ENCODE measurements at regions not wholly inside any gene's neighbourhood (a gene's known extent, or its start where the extent isn't known, plus 50 kb on each side); places are given as distances from the start of the nearest gene placed in this dataset.
"Not testable (repeated sequence)": the region's sequence is repeated elsewhere in the genome, so short reads cannot be mapped to it uniquely, and the experiment has no call there.

DNA sequence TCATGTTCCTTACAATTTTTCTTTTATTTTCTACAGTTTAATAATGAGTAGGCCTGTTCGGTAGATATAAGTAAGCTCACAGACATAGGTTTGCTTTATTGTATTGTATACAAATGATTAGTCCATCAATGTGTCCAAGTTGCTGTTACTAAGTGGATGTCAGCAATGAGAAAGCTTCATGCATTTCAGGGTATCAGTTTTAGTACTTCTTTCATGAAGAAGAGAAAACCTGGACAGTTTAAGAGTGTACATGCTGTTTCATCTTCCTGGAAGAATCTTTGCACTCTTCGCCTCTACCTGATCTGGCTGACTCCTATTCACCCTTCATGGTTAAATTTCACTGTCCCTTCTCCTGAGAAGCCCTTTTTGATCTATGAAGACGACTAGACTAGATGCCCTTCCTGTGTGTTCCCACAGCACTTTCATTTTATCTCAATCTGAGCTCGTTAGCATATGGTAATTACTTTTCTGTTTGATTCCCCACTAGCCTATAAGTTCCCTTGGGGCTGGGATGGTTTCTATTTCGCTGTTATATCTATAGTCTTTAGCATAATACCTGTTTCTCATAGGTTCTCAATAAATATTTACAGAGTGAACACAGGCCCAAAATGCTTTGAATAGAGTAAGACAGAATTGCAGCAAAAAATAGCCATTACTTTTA lies 70.7 kb downstream of the CETN3 start:
- no peak for DNase-seq (ENCODE audit: low read depth, low spot score)
- H3K27me3 ChIP-seq (ENCODE audit: insufficient read depth, insufficient read length) = no peaks in the 10 kb centered on the region
- H3K4me1 ChIP-seq (ENCODE audit: insufficient read depth, insufficient read length) = no peaks in the 10 kb centered on the region
- H3K9ac ChIP-seq (ENCODE audit: insufficient read length, low read depth) = no peak overlapping the region
- no peaks in the 10 kb centered on the region for H3K36me3 ChIP-seq (ENCODE audit: insufficient read depth, insufficient read length, low read length)
- H3K9me3 ChIP-seq (ENCODE audit: insufficient read depth, low read length) = no peaks in the 10 kb centered on the region
- no peak overlapping the region for H3K4me3 ChIP-seq (ENCODE audit: insufficient read length, low read depth)
- TF ChIP-seq SUZ12 (IDR thresholded peaks at IDR 0.05; ENCODE audit: extremely low read depth, insufficient read depth, insufficient read length) (no peak), ZNF274 (IDR thresholded peaks at IDR 0.05; ENCODE audit: low read depth, low read length) (no peak), YY1 (IDR thresholded peaks at IDR 0.05; ENCODE audit: insufficient read depth, insufficient read length) (no peak)

DNA sequence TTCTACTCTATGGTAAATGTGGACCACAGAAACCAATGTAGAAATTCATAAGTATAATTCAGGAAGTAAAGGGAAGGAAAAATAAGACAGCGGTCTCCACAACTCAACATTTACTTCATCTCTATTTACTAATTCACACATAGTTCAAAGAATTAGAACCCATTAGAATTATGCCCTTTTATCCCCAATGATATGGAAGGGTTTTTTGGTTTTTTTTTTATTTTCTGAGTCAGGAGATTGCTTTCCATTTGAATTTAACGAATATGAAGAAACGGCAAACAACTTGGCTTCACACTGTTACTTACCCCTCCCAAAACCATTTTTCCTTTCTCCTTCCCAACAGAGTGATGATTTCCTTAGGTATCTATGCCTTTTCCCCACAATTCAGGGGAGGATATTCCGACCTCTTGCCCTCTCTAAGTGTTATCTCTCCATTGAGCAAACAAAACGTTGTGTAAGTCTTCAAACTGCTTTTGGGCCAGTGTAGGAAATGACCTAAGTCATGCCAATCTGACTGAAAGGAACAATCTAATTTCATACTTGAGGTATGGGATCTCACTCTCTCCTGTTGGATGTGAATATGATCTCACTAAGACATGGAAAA lies 72.0 kb downstream of the CETN3 start:
- Histone ChIP-seq H3K9ac (ENCODE audit: insufficient read length, low read depth) (no peak overlapping the region), H3K4me3 (ENCODE audit: insufficient read length, low read depth) (no peak overlapping the region), H3K9me3 (ENCODE audit: insufficient read depth, low read length) (no peaks in the 10 kb centered on the region), H3K36me3 (ENCODE audit: insufficient read depth, insufficient read length, low read length) (no peaks in the 10 kb centered on the region), H3K27me3 (ENCODE audit: insufficient read depth, insufficient read length) (no peaks in the 10 kb centered on the region), H3K4me1 (ENCODE audit: insufficient read depth, insufficient read length) (no peaks in the 10 kb centered on the region)
- DNase-seq (ENCODE audit: low read depth, low spot score) = no peak
- TF ChIP-seq SUZ12 (IDR thresholded peaks at IDR 0.05; ENCODE audit: extremely low read depth, insufficient read depth, insufficient read length) (no peak), ZNF274 (IDR thresholded peaks at IDR 0.05; ENCODE audit: low read depth, low read length) (no peak), YY1 (IDR thresholded peaks at IDR 0.05; ENCODE audit: insufficient read depth, insufficient read length) (no peak)

DNA sequence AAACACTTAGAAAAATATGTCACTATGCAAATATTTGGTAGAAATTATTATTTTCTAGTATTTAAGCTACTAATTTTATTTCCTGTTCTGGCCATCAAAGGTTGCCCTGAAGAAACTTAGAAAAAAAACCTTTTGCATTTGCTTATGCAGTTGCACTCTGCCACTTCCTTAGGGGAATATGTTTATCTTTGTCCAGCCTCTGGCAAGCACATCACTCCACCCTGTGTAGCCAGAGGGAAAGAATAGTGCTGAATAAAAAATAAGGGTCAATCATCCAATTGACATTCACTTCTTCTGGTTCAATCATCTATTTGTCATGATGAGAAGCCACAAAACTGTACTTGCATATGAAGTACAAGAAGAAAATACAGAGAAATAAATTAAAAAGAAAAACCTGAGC lies 72.8 kb downstream of the CETN3 start:
- Histone ChIP-seq H3K4me1 (ENCODE audit: insufficient read depth, insufficient read length) (no peaks in the 10 kb centered on the region), H3K36me3 (ENCODE audit: insufficient read depth, insufficient read length, low read length) (no peaks in the 10 kb centered on the region), H3K9me3 (ENCODE audit: insufficient read depth, low read length) (no peaks in the 10 kb centered on the region), H3K9ac (ENCODE audit: insufficient read length, low read depth) (no peak overlapping the region), H3K27me3 (ENCODE audit: insufficient read depth, insufficient read length) (no peaks in the 10 kb centered on the region), H3K4me3 (ENCODE audit: insufficient read length, low read depth) (no peak overlapping the region)
- DNase-seq (ENCODE audit: low read depth, low spot score) = no peak
- TF ChIP-seq ZNF274 (IDR thresholded peaks at IDR 0.05; ENCODE audit: low read depth, low read length) (no peak), YY1 (IDR thresholded peaks at IDR 0.05; ENCODE audit: insufficient read depth, insufficient read length) (no peak), SUZ12 (IDR thresholded peaks at IDR 0.05; ENCODE audit: extremely low read depth, insufficient read depth, insufficient read length) (no peak)

DNA sequence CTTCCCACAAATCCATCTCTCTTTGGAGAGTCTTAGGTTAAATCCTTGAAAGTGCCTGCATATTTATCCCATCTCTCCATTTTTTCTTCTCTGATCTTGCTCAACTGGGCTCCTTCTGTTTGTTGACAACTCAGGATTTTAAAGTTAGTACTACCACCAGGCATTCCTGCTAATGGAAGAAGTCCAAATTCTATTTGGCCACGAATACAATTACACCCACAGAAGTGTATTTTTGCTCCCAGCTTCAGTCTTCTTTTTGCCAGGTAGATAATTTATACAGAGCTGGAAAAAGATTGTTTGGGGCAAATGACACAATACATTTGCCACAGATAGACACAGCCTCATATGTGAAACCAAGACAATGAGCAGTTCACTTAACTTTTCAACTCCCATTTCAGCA lies 74.8 kb downstream of the CETN3 start:
- H3K27me3 ChIP-seq (ENCODE audit: insufficient read depth, insufficient read length) = no peaks in the 10 kb centered on the region
- no peaks in the 10 kb centered on the region for H3K4me1 ChIP-seq (ENCODE audit: insufficient read depth, insufficient read length)
- no peak for TF ChIP-seq YY1 (IDR thresholded peaks at IDR 0.05; ENCODE audit: insufficient read depth, insufficient read length)
- no peak for TF ChIP-seq ZNF274 (IDR thresholded peaks at IDR 0.05; ENCODE audit: low read depth, low read length)
- no peak for TF ChIP-seq SUZ12 (IDR thresholded peaks at IDR 0.05; ENCODE audit: extremely low read depth, insufficient read depth, insufficient read length)
- no peak overlapping the region for H3K4me3 ChIP-seq (ENCODE audit: insufficient read length, low read depth)
- DNase-seq (ENCODE audit: low read depth, low spot score) = no peak
- H3K9ac ChIP-seq (ENCODE audit: insufficient read length, low read depth) = no peak overlapping the region
- H3K9me3 ChIP-seq (ENCODE audit: insufficient read depth, low read length) = no peaks in the 10 kb centered on the region
- H3K36me3 ChIP-seq (ENCODE audit: insufficient read depth, insufficient read length, low read length) = no peaks in the 10 kb centered on the region

DNA sequence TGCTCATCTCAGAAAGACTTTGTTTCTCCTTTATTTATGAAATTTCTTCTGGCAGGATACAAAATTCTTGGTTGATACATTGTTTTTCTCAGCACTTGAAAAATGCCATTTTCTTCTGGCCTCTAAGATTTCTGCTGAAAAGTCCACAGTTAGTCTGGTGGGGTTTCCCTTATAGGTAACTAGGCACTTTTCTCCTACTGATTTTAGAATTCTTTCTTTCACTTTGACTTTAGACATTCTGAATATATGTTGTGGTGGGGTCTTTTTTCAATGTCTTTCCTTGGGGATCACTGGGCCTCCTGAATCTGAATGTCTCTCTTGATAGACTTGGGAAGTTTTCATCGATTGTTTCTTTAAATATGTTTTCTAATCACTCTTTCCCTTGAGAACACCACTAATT lies 79.6 kb downstream of the CETN3 start:
- no peaks in the 10 kb centered on the region for H3K4me1 ChIP-seq (ENCODE audit: insufficient read depth, insufficient read length)
- no peak for DNase-seq (ENCODE audit: low read depth, low spot score)
- H3K36me3 ChIP-seq (ENCODE audit: insufficient read depth, insufficient read length, low read length) = no peaks in the 10 kb centered on the region
- H3K9ac ChIP-seq (ENCODE audit: insufficient read length, low read depth) = no peak overlapping the region
- H3K27me3 ChIP-seq (ENCODE audit: insufficient read depth, insufficient read length) = no peaks in the 10 kb centered on the region
- no peak for TF ChIP-seq SUZ12 (IDR thresholded peaks at IDR 0.05; ENCODE audit: extremely low read depth, insufficient read depth, insufficient read length)
- no peak for TF ChIP-seq YY1 (IDR thresholded peaks at IDR 0.05; ENCODE audit: insufficient read depth, insufficient read length)
- TF ChIP-seq ZNF274 (IDR thresholded peaks at IDR 0.05; ENCODE audit: low read depth, low read length) = no peak
- no peaks in the 10 kb centered on the region for H3K9me3 ChIP-seq (ENCODE audit: insufficient read depth, low read length)
- H3K4me3 ChIP-seq (ENCODE audit: insufficient read length, low read depth) = no peak overlapping the region

DNA sequence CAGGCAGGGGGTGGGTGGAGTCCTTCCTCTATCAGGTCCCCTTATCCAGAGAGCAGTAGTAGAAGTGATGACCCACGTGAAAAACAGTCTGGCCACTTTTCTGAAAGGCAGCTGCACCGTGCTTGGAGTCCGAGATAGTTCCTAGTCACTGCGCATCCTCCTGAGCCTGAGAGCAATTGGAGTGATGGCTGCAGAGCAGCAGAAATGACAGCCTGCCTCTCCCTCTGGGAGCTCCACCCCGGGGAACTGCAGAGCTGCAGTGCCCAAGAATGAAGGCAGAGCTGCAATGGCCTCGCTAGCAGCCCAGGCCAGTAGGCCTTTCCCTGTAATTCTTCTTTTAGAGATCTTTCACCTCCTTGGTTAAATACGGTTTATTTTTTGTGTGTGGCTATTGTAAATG lies 82.6 kb downstream of the CETN3 start:
- TF ChIP-seq ZNF274 (IDR thresholded peaks at IDR 0.05; ENCODE audit: low read depth, low read length) = no peak
- TF ChIP-seq YY1 (IDR thresholded peaks at IDR 0.05; ENCODE audit: insufficient read depth, insufficient read length) = no peak
- TF ChIP-seq SUZ12 (IDR thresholded peaks at IDR 0.05; ENCODE audit: extremely low read depth, insufficient read depth, insufficient read length) = no peak
- no peak overlapping the region for H3K4me3 ChIP-seq (ENCODE audit: insufficient read length, low read depth)
- no peaks in the 10 kb centered on the region for H3K4me1 ChIP-seq (ENCODE audit: insufficient read depth, insufficient read length)
- no peak overlapping the region for H3K9ac ChIP-seq (ENCODE audit: insufficient read length, low read depth)
- no peak for DNase-seq (ENCODE audit: low read depth, low spot score)
- H3K9me3 ChIP-seq (ENCODE audit: insufficient read depth, low read length) = no peaks in the 10 kb centered on the region
- H3K27me3 ChIP-seq (ENCODE audit: insufficient read depth, insufficient read length) = no peaks in the 10 kb centered on the region
- H3K36me3 ChIP-seq (ENCODE audit: insufficient read depth, insufficient read length, low read length) = no peaks in the 10 kb centered on the region

DNA sequence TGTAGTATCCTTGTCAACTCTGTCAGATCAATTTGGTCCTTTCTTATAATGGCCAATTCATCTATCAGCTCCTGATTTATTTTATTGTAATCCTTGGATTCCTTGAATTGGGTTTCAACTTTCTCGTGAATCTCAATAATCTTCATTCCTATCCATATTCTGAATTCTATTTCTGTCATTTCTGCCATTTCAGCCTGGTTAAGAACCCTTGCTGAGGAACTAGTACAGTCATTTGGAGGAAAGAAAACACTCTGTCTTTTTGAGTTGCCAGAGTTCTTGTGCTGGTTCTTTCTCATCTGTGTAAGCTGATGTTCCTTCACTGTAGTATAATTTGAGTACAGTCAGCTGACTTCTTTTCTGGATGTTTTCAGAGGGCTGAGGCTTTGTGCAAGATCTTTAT lies 84.5 kb downstream of the CETN3 start:
- H3K36me3 ChIP-seq (ENCODE audit: insufficient read depth, insufficient read length, low read length) = no peaks in the 10 kb centered on the region
- no peak overlapping the region for H3K4me3 ChIP-seq (ENCODE audit: insufficient read length, low read depth)
- no peaks in the 10 kb centered on the region for H3K9me3 ChIP-seq (ENCODE audit: insufficient read depth, low read length)
- no peak overlapping the region for H3K9ac ChIP-seq (ENCODE audit: insufficient read length, low read depth)
- H3K4me1 ChIP-seq (ENCODE audit: insufficient read depth, insufficient read length) = no peaks in the 10 kb centered on the region
- H3K27me3 ChIP-seq (ENCODE audit: insufficient read depth, insufficient read length) = no peaks in the 10 kb centered on the region
- TF ChIP-seq YY1 (IDR thresholded peaks at IDR 0.05; ENCODE audit: insufficient read depth, insufficient read length) = no peak
- DNase-seq (ENCODE audit: low read depth, low spot score) = no peak

DNA sequence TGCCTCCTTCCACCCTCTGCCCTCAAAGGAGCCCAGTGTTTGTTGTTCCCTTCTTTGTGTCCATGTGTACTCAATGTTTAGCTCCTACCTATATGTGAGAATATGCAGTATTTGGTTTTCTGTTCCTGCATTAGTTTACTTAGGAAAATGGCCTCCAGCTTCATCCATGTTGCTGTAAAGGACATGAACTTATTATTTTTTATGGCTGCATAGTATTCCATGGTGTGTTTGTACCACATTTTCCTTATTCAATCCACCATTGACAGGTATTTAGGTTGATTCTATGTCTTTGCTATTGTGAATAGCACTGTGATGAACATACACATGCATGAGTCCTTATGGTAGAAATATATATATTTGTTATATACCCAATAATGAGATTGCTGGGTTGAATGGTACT lies 89.2 kb downstream of the CETN3 start:
- not testable (repeated sequence) for H3K36me3 ChIP-seq (ENCODE audit: insufficient read depth, insufficient read length, low read length); H3K4me1 ChIP-seq (ENCODE audit: insufficient read depth, insufficient read length); H3K9me3 ChIP-seq (ENCODE audit: insufficient read depth, low read length); H3K4me3 ChIP-seq (ENCODE audit: insufficient read length, low read depth); H3K9ac ChIP-seq (ENCODE audit: insufficient read length, low read depth); H3K27me3 ChIP-seq (ENCODE audit: insufficient read depth, insufficient read length); DNase-seq (ENCODE audit: low read depth, low spot score)

All from NT2/D1 (cell line).